ENCODE measurements at regions not wholly inside any gene's neighbourhood (a gene's known extent, or its start where the extent isn't known, plus 50 kb on each side); places are given as distances from the start of the nearest gene placed in this dataset.
"Not testable (repeated sequence)": the region's sequence is repeated elsewhere in the genome, so short reads cannot be mapped to it uniquely, and the experiment has no call there.

DNA sequence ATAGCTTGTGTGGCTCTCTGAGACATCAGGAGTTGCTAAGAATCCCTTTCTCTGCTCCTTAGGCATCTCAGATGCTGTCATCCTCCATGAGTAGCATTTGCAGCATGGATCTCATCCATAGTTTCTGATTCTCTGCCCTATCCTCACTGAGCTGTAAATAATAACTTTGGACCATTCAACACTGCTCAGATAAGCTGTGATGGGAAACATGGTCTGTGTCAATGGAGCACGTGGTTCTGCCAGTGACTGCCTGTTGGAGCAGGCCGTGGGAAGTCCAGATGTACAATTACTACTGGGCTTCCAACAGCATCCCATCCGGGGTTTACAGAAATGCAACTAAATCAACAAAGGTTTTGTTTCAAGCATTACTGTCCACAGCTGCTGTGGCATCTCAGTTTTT, 160.1 kb downstream of the OR4C45 start:
- Histone ChIP-seq H3K36me3 (no peaks in the 10 kb centered on the region), H3K4me1 (no peaks in the 10 kb centered on the region), H3K27ac (no peak overlapping the region), H3K4me3 (no peak overlapping the region), H3K9me3 (peaks cover 0 to 16% (median 0%) of the 10 kb centered on the region in 4 donors), H3K27me3 (no peaks in the 10 kb centered on the region)
- 49 to 59% methylated on average over 3 of the region's 3 CpGs for WGBS, 2 donors
- no peak for DNase-seq (ENCODE audit: low spot score in 2 of 2)
- TF ChIP-seq POLR2A (IDR thresholded peaks at IDR 0.05) (no peak), EP300 (IDR thresholded peaks at IDR 0.05) (no peak)
- TF ChIP-seq, protein P1, sequence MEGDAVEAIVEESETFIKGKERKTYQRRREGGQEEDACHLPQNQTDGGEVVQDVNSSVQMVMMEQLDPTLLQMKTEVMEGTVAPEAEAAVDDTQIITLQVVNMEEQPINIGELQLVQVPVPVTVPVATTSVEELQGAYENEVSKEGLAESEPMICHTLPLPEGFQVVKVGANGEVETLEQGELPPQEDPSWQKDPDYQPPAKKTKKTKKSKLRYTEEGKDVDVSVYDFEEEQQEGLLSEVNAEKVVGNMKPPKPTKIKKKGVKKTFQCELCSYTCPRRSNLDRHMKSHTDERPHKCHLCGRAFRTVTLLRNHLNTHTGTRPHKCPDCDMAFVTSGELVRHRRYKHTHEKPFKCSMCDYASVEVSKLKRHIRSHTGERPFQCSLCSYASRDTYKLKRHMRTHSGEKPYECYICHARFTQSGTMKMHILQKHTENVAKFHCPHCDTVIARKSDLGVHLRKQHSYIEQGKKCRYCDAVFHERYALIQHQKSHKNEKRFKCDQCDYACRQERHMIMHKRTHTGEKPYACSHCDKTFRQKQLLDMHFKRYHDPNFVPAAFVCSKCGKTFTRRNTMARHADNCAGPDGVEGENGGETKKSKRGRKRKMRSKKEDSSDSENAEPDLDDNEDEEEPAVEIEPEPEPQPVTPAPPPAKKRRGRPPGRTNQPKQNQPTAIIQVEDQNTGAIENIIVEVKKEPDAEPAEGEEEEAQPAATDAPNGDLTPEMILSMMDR (IDR thresholded peaks at IDR 0.05), result no peak

DNA sequence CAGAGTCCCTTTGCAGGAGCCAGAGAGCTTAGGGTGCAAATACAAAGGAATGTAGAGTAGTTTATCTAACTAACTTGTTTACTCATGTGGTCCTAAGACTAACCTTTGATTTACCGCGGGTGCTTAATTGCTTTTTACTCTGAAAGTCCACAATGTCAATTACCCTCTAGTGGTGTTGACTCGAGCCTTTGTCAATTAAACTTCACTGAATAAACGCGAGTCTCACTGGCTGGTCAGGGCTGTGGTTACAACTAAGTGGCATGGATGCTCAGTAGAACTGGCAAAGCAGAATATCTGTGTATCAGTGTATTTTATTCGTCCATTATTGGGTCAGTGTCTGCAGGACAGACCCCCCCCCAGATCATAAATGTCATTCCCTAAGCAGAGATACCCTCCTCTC, 181.7 kb downstream of the OR4C45 start:
- Histone ChIP-seq H3K27ac (no peak overlapping the region), H3K4me1 (no peaks in the 10 kb centered on the region), H3K27me3 (no peaks in the 10 kb centered on the region), H3K9me3 (peaks cover 0 to 19% (median 0%) of the 10 kb centered on the region in 4 donors), H3K36me3 (no peaks in the 10 kb centered on the region), H3K4me3 (no peak overlapping the region)
- WGBS, 2 donors, result 45 to 49% methylated on average over 6 of the region's 6 CpGs
- DNase-seq (ENCODE audit: low spot score in 2 of 2), result no peak
- TF ChIP-seq, protein P1 (IDR thresholded peaks at IDR 0.05), result no peak
- TF ChIP-seq EP300 (IDR thresholded peaks at IDR 0.05) (no peak), POLR2A (IDR thresholded peaks at IDR 0.05) (no peak)

DNA sequence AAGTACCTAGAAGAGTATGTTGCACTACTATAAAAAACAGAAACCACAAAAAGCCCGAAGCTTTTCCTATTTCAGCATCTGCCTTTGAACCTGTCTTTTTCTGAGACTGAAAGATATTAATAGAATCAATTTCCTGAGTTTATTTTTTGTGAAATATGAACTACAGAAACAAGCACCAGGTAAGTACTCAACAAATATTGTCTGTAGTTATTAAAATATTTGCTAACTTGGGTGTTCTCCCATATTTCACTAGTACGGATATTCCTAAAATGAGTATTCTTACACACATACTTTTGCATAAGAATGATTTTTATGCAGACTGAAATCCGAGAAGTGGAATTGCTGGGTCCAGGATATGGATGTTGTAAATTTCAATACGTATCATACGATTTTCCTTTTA, 188.0 kb downstream of the OR4C45 start:
- WGBS, 2 donors, result 83 to 90% methylated on average over 5 of the region's 5 CpGs
- no peaks in the 10 kb centered on the region for H3K4me1 ChIP-seq
- H3K36me3 ChIP-seq, result no peaks in the 10 kb centered on the region
- H3K4me3 ChIP-seq, result no peak overlapping the region
- TF ChIP-seq, protein P1 (IDR thresholded peaks at IDR 0.05), result no peak
- TF ChIP-seq EP300 (IDR thresholded peaks at IDR 0.05) (no peak), POLR2A (IDR thresholded peaks at IDR 0.05) (no peak)
- H3K27me3 ChIP-seq, result no peaks in the 10 kb centered on the region
- H3K9me3 ChIP-seq, result peaks cover 0 to 10% (median 0%) of the 10 kb centered on the region in 4 donors
- no peak for DNase-seq (ENCODE audit: low spot score in 2 of 2)
- no peak overlapping the region for H3K27ac ChIP-seq

DNA sequence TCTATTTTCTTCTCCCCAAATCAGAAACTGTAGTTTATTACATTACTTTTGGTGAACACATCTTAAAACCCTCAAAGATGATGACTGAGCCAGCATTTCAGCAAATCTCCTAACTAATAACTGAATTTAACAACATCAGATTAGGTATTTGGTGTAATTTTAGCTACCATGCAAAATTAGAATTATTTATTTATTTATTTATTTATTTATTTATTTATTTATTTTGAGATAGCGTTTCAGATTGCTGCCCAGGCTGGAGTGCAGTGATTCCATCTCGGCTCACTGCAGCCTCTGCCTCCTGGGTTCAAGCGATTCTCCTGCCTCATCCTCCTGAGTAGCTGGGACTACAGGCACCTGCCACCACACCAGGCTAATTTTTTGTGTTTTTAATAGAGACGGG, 205.7 kb downstream of the OR4C45 start:
- not testable (repeated sequence) for H3K27me3 ChIP-seq; H3K36me3 ChIP-seq; H3K4me3 ChIP-seq; DNase-seq (ENCODE audit: low spot score in 2 of 2); H3K9me3 ChIP-seq; H3K4me1 ChIP-seq; H3K27ac ChIP-seq
- 84 to 89% methylated on average over 4 of the region's 4 CpGs for WGBS, 2 donors

DNA sequence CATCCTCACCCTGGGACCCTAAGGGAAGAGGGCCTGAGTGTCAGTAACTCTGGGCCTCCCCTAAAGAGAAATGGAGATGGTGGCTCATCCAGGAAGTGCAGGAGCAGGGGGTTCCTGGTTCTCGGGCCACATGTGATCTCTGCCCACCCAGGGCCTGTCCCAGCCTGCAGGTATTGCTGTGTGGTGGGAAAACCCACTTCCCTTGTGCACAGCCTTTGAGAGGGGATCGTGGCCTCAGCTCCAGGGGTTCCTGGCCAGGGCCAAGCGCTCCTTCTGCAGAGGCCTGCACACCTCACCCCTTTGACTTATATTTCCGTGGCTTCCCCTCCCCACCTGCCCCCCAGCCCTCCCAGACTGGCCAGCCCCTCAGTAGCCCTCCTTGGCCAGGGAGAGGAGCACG, 213.5 kb downstream of the OR4C45 start:
- Histone ChIP-seq H3K4me1 (no peaks in the 10 kb centered on the region), H3K27ac (no peak overlapping the region), H3K4me3 (no peak overlapping the region), H3K27me3 (no peaks in the 10 kb centered on the region), H3K9me3 (peaks cover 0 to 27% (median 0%) of the 10 kb centered on the region in 4 donors), H3K36me3 (no peaks in the 10 kb centered on the region)
- DNase-seq (ENCODE audit: low spot score in 2 of 2), result no peak
- WGBS, 2 donors, result 69 to 77% methylated on average over 5 of the region's 5 CpGs
- TF ChIP-seq, protein P1 (IDR thresholded peaks at IDR 0.05), result no peak
- TF ChIP-seq POLR2A (IDR thresholded peaks at IDR 0.05) (no peak), EP300 (IDR thresholded peaks at IDR 0.05) (no peak)

DNA sequence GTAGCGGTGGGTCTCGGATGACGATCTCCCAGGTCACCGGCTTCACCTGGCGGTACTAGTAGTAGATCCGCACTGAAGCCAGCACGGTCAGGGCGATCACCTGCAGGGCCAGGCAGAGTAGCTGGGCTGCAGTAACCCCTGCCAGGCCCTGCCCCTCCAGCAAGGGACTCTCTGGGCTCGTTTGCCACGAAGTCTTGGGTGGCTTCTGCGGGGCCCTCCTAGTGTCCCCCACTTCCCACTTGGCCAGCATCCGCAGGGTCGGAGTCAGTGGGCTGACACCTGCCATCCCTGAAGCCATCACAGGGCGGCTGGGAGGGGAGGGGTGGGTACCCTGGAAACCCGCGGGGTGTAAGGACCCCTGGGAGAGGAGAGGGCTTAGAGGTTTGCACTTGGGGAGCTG, 214.0 kb downstream of the OR4C45 start:
- H3K4me3 ChIP-seq, result no peak overlapping the region
- H3K4me1 ChIP-seq, result no peaks in the 10 kb centered on the region
- no peak overlapping the region for H3K27ac ChIP-seq
- WGBS, 2 donors, result 80 to 84% methylated on average over 2 to 16 of the region's 16 CpGs
- H3K36me3 ChIP-seq, result no peaks in the 10 kb centered on the region
- TF ChIP-seq, protein P1 (IDR thresholded peaks at IDR 0.05), result no peak
- TF ChIP-seq POLR2A (IDR thresholded peaks at IDR 0.05) (no peak), EP300 (IDR thresholded peaks at IDR 0.05) (no peak)
- peaks cover 0 to 27% (median 0%) of the 10 kb centered on the region in 4 donors for H3K9me3 ChIP-seq
- no peak for DNase-seq (ENCODE audit: low spot score in 2 of 2)
- H3K27me3 ChIP-seq, result no peaks in the 10 kb centered on the region
